A549 (cell line): ENCODE measurements at regions not wholly inside any gene's neighbourhood (a gene's known extent, or its start where the extent isn't known, plus 50 kb on each side); places are given as distances from the start of the nearest gene placed in this dataset.

Experiments
- ATAC-seq, 2 experiments: fragments of 200-7000 bp in 1 of 2; fragments of >200 bp in 1 of 2; cut with Nextera tagmentation in 1 of 2; cut with Tn5 transposase in 1 of 2; 3 replicates each; pipeline versions ENCODE4 v1.8.0 to v1.9.1; 2018 to 2020; ENCODE audit warnings: mild to moderate bottlenecking in 1 of 2, moderate library complexity in 1 of 2
- CTCF ChIA-PET: fragments of 300-600 bp; sonication (Branson Sonifier 250); formaldehyde crosslinking; extraction: SDS; loops from one replicate; lab custom pipeline; 2021; ENCODE audit warnings: antibody characterized with exemption, inconsistent platforms; lab: Yijun Ruan, JAX
- POLR2A ChIA-PET: fragments of 350-600 bp; formaldehyde crosslinking; extraction: SDS; loops from one replicate; lab custom pipeline; 2021; ENCODE audit warnings: antibody characterized with exemption, inconsistent platforms; lab: Yijun Ruan, JAX
- DNase-seq, 2 experiments: peaks; one replicate each; pipeline versions ENCODE4 v3.0.0 to v3.0.0-alpha.2; 2011 to 2016; ENCODE audit warnings: low read depth in 1 of 2, low spot score in 1 of 2
- FAIRE-seq: peaks from 2 replicates; lab custom pipeline; 2011; peaks lifted over from hg19 to GRCh38; lab: Jason Lieb, UNC
- H3K27ac ChIP-seq, 2 experiments: fragments of >200 bp; sonication (Bioruptor Twin); formaldehyde crosslinking; 3 replicates each; pipeline ENCODE4 v1.5.1; 2016 to 2017
- H3K4me1 ChIP-seq: fragments of >200 bp; sonication (Bioruptor Twin); formaldehyde crosslinking; 3 replicates; pipeline ENCODE4 v1.6.1; 2016
- H3K4me2 ChIP-seq: fragments of >200 bp; sonication (Bioruptor Twin); formaldehyde crosslinking; 3 replicates; pipeline ENCODE4 v1.6.1; 2016
- H3K4me3 ChIP-seq: fragments of >200 bp; sonication (Bioruptor Twin); formaldehyde crosslinking; 3 replicates; pipeline ENCODE4 v1.5.1; 2016
- H3K9me3 ChIP-seq: fragments of >200 bp; sonication (Bioruptor Twin); formaldehyde crosslinking; 3 replicates; pipeline ENCODE4 v1.6.1; 2016
- BHLHE40 ChIP-seq: IDR thresholded peaks from 2 replicates; pipeline ENCODE4 v1.6.1; 2012; ENCODE audit warnings: low read depth, low read length, inconsistent platforms
- EHF ChIP-seq: fragments of 250-450 bp; sonication (Bioruptor Pico); IDR thresholded peaks from 2 replicates; pipeline ENCODE4 v1.5.0; 2020; ENCODE audit warnings: mild to moderate bottlenecking
- EP300 ChIP-seq, 2 experiments: fragments of >200 bp; sonication (Bioruptor Twin); formaldehyde crosslinking; IDR thresholded peaks; 2 replicates in 1 of 2; 3 replicates in 1 of 2; pipeline ENCODE4 v1.6.1; 2016 to 2017
- FOSB ChIP-seq: fragments of 250-450 bp; sonication (Bioruptor Pico); IDR thresholded peaks from 2 replicates; pipeline ENCODE4 v1.5.0; 2020; ENCODE audit warnings: mild to moderate bottlenecking, moderate library complexity
- FOSL2 ChIP-seq, 2 experiments: fragments of 450-650 bp in 1 of 2; fragments of >200 bp in 1 of 2; sonication (Bioruptor Twin) in 1 of 2; formaldehyde crosslinking; IDR thresholded peaks; 2 replicates each; pipeline versions ENCODE4 v1.5.0 to v1.6.1; 2016 to 2020; ENCODE audit warnings: mild to moderate bottlenecking in 1 of 2, moderate library complexity in 1 of 2
- FOXS1 ChIP-seq: fragments of 250-450 bp; sonication (Bioruptor Pico); IDR thresholded peaks from 2 replicates; pipeline ENCODE4 v1.5.0; 2020; ENCODE audit warnings: mild to moderate bottlenecking, moderate library complexity
- HDAC2 ChIP-seq: fragments of 200-600 bp; sonication (generic); IDR thresholded peaks from 2 replicates; pipeline ENCODE4 v1.6.1; 2016
- HEYL ChIP-seq: fragments of 250-450 bp; sonication (Bioruptor Pico); IDR thresholded peaks from 2 replicates; pipeline ENCODE4 v1.8.0; 2021; ENCODE audit warnings: mild to moderate bottlenecking, moderate library complexity
- HOXB5 ChIP-seq: fragments of 250-450 bp; sonication (Bioruptor Pico); IDR thresholded peaks from 2 replicates; pipeline ENCODE4 v1.5.0; 2020; ENCODE audit warnings: mild to moderate bottlenecking, moderate library complexity
- KDM1A ChIP-seq: fragments of 200-600 bp; sonication (generic); IDR thresholded peaks from 2 replicates; pipeline ENCODE4 v1.6.1; 2016; ENCODE audit warnings: low read depth, mild to moderate bottlenecking
- MAZ ChIP-seq: fragments of 150-350 bp; IDR thresholded peaks from 2 replicates; pipeline ENCODE4 v1.6.1; 2014; ENCODE audit warnings: antibody characterized with exemption, low read depth, low read length, borderline replicate concordance
- MYC ChIP-seq: IDR thresholded peaks from 2 replicates; pipeline ENCODE4 v1.6.1; 2012; ENCODE audit warnings: mild to moderate bottlenecking, inconsistent platforms, low read length, improper control_type of control experiment, borderline replicate concordance
- NPAS2 ChIP-seq: fragments of 250-450 bp; sonication (Bioruptor Pico); IDR thresholded peaks from 2 replicates; pipeline ENCODE4 v1.8.0; 2022; ENCODE audit warnings: mild to moderate bottlenecking, moderate library complexity, borderline replicate concordance
- NR3C1 ChIP-seq: fragments of >200 bp; sonication (Bioruptor Twin); formaldehyde crosslinking; IDR thresholded peaks from 3 replicates; pipeline ENCODE4 v1.6.1; 2017
- PHF8 ChIP-seq: fragments of 200-600 bp; sonication (generic); IDR thresholded peaks from 2 replicates; pipeline ENCODE4 v1.6.1; 2016; ENCODE audit warnings: low read depth, mild to moderate bottlenecking, antibody characterized with exemption, moderate library complexity, borderline replicate concordance
- RAD21 ChIP-seq, 2 experiments: fragments of >200 bp in 1 of 2; sonication (Bioruptor Twin) in 1 of 2; formaldehyde crosslinking in 1 of 2; IDR thresholded peaks in 1 of 2; conservative IDR thresholded peaks in 1 of 2; 2 replicates in 1 of 2; 3 replicates in 1 of 2; pipeline ENCODE4 v1.6.1; 2012 to 2018; ENCODE audit warnings: inconsistent platforms in 1 of 2
- RARB ChIP-seq: fragments of 250-450 bp; sonication (Bioruptor Pico); IDR thresholded peaks from 2 replicates; pipeline ENCODE4 v1.8.0; 2021; ENCODE audit warnings: mild to moderate bottlenecking, moderate library complexity
- RCOR1 ChIP-seq: fragments of 150-350 bp; IDR thresholded peaks from 2 replicates; pipeline ENCODE4 v1.6.1; 2014; ENCODE audit warnings: antibody characterized with exemption, low read length, low read depth
- RFX5 ChIP-seq: fragments of 450-650 bp; IDR thresholded peaks from 2 replicates; pipeline ENCODE4 v1.7.1; 2014; ENCODE audit warnings: antibody characterized with exemption, mild to moderate bottlenecking, moderate library complexity
- RNF2 ChIP-seq: fragments of 200-600 bp; sonication (generic); IDR thresholded peaks from 2 replicates; pipeline ENCODE4 v1.6.1; 2016; ENCODE audit warnings: low read depth, mild to moderate bottlenecking, antibody characterized with exemption, moderate library complexity, borderline replicate concordance
- TFCP2L1 ChIP-seq: fragments of 250-450 bp; sonication (Bioruptor Pico); IDR thresholded peaks from 2 replicates; pipeline ENCODE4 v1.5.0; 2021; ENCODE audit warnings: mild to moderate bottlenecking
- TP53 ChIP-seq: fragments of 250-450 bp; sonication (Bioruptor Pico); IDR thresholded peaks from 2 replicates; pipeline ENCODE4 v1.5.0; 2021; ENCODE audit warnings: mild to moderate bottlenecking, moderate library complexity
- ZC3H11A ChIP-seq: fragments of 450-650 bp; IDR thresholded peaks from 2 replicates; pipeline ENCODE4 v1.6.1; 2014; ENCODE audit warnings: antibody characterized with exemption, mild to moderate bottlenecking
- WGBS: methylation state at CpG from one replicate; pipeline ENCODE4 v1.1.6; 2017; ENCODE audit errors: missing lambda C conversion rate; 5-methylcytosine and 5-hydroxymethylcytosine counted together
- TF ChIP-seq, protein P1 (sequence below): fragments of >200 bp; sonication (Bioruptor Twin); formaldehyde crosslinking; IDR thresholded peaks from 2 replicates; pipeline ENCODE4 v1.6.1; 2016
- TF ChIP-seq, protein P2 (sequence below): IDR thresholded peaks from 2 replicates; pipeline ENCODE4 v1.6.1; 2012; ENCODE audit warnings: low read depth, borderline replicate concordance
- TF ChIP-seq, protein P3 (sequence below): fragments of 150-350 bp; IDR thresholded peaks from 2 replicates; pipeline ENCODE4 v1.6.1; 2014; ENCODE audit warnings: low read depth, mild to moderate bottlenecking, low read length
- TF ChIP-seq, protein P4 (sequence below): IDR thresholded peaks from 2 replicates; pipeline ENCODE4 v1.6.1; 2012
- TF ChIP-seq, protein P5 (sequence below): fragments of >200 bp; sonication (Bioruptor Twin); formaldehyde crosslinking; IDR thresholded peaks from 3 replicates; pipeline ENCODE4 v1.5.1; 2016
- TF ChIP-seq, protein P6 (sequence below): fragments of 200-600 bp; sonication (generic); IDR thresholded peaks from 2 replicates; pipeline ENCODE4 v1.6.1; 2016; ENCODE audit warnings: antibody characterized with exemption, mild to moderate bottlenecking, moderate library complexity

DNA sequence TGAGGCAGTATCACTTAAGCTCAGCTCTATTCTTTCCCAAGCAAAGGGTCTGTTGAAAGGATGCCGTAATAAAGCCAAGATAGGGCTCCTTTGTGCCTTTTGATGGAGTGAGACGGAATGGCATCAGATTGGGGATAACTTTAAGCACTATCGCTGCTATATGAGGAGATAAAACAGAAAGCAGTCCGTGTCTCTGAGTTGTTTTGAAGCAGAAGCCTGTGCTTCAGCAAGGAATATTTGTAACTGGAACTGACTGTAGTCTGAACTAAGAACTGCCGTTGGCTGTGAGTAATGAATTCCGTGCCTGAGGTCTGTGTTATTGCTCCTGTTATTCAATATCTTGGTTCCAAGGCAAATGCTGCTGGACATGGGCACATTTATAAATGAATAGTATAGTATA is 297.4 kb downstream of the ANKRD50 start:
- no peak for ATAC-seq
- FAIRE-seq = no peak
- CTCF ChIA-PET = no interaction called here
- TF ChIP-seq, protein P1, sequence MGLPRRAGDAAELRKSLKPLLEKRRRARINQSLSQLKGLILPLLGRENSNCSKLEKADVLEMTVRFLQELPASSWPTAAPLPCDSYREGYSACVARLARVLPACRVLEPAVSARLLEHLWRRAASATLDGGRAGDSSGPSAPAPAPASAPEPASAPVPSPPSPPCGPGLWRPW = no peak
- TF ChIP-seq, protein P2, sequence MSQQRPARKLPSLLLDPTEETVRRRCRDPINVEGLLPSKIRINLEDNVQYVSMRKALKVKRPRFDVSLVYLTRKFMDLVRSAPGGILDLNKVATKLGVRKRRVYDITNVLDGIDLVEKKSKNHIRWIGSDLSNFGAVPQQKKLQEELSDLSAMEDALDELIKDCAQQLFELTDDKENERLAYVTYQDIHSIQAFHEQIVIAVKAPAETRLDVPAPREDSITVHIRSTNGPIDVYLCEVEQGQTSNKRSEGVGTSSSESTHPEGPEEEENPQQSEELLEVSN = no peak
- TF ChIP-seq RAD21 (conservative IDR thresholded peaks at IDR 0.05 in 1 of 2, IDR thresholded peaks at IDR 0.05 in 1 of 2) (no peak), PHF8 (no peak), FOXS1 (CRISPR knock-in tag) (no peak), KDM1A (no peak), ZC3H11A (no peak), MYC (no peak), RNF2 (no peak), NR3C1 (no peak), FOSL2 (IDR thresholded peaks at IDR 0.05) (no peak), FOSL2 (CRISPR knock-in tag; IDR thresholded peaks at IDR 0.05) (no peak), RFX5 (no peak), HDAC2 (no peak), HOXB5 (CRISPR knock-in tag) (no peak)
- TF ChIP-seq, protein P3, sequence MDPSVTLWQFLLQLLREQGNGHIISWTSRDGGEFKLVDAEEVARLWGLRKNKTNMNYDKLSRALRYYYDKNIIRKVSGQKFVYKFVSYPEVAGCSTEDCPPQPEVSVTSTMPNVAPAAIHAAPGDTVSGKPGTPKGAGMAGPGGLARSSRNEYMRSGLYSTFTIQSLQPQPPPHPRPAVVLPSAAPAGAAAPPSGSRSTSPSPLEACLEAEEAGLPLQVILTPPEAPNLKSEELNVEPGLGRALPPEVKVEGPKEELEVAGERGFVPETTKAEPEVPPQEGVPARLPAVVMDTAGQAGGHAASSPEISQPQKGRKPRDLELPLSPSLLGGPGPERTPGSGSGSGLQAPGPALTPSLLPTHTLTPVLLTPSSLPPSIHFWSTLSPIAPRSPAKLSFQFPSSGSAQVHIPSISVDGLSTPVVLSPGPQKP = no peak
- TF ChIP-seq, protein P4, sequence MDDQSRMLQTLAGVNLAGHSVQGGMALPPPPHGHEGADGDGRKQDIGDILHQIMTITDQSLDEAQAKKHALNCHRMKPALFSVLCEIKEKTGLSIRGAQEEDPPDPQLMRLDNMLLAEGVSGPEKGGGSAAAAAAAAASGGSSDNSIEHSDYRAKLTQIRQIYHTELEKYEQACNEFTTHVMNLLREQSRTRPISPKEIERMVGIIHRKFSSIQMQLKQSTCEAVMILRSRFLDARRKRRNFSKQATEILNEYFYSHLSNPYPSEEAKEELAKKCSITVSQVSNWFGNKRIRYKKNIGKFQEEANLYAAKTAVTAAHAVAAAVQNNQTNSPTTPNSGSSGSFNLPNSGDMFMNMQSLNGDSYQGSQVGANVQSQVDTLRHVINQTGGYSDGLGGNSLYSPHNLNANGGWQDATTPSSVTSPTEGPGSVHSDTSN = no peak
- TF ChIP-seq, protein P5, sequence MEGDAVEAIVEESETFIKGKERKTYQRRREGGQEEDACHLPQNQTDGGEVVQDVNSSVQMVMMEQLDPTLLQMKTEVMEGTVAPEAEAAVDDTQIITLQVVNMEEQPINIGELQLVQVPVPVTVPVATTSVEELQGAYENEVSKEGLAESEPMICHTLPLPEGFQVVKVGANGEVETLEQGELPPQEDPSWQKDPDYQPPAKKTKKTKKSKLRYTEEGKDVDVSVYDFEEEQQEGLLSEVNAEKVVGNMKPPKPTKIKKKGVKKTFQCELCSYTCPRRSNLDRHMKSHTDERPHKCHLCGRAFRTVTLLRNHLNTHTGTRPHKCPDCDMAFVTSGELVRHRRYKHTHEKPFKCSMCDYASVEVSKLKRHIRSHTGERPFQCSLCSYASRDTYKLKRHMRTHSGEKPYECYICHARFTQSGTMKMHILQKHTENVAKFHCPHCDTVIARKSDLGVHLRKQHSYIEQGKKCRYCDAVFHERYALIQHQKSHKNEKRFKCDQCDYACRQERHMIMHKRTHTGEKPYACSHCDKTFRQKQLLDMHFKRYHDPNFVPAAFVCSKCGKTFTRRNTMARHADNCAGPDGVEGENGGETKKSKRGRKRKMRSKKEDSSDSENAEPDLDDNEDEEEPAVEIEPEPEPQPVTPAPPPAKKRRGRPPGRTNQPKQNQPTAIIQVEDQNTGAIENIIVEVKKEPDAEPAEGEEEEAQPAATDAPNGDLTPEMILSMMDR = no peak
- TF ChIP-seq, all 56 proteins: peak for 0
- H3K9me3 ChIP-seq = no peaks in the 10 kb centered on the region
- no peak overlapping the region for H3K27ac ChIP-seq
- no peak overlapping the region for H3K4me2 ChIP-seq
- no peak for DNase-seq
- POLR2A ChIA-PET = no interaction called here
- peaks cover 9% of the 10 kb centered on the region for H3K4me1 ChIP-seq
- 76% methylated on average over 6 of the region's 6 CpGs for WGBS
- no peak overlapping the region for H3K4me3 ChIP-seq

DNA sequence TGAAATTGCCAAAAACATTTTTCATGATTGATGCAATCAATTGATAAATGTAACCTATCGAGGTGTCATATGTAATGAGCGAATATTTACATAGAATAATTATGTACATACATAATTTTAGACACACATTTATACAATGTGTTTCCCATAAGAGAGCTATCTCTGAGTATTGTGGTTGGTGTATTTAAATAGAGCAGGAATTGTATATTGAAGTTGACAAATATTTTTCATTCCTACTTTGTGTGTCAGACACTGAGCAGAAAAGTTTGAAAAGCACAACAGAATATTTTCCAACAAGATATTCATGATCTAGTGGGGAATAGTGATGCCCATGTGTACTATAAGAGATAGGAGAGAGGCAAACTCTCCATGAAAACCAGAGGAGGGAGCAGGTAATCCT is 295.2 kb downstream of the ANKRD50 start:
- CTCF ChIA-PET = interaction anchor here (0.9 kb wide), 1 partner anchor 10 kb away, joined by 3 read pairs; no protein-coding TSS in a partner anchor
- Histone ChIP-seq H3K4me1 (peaks cover 4% of the 10 kb centered on the region; the same call in 1 of the 3 replicates), H3K4me2 (no peak overlapping the region), H3K9me3 (no peaks in the 10 kb centered on the region), H3K27ac (no peak overlapping the region), H3K4me3 (no peak overlapping the region)
- TF ChIP-seq FOSB (CRISPR knock-in tag) (no peak), EHF (CRISPR knock-in tag) (no peak), TP53 (no peak), NPAS2 (no peak), HEYL (CRISPR knock-in tag) (no peak), ZC3H11A (no peak), EP300 (IDR thresholded peaks at IDR 0.05) (no peak), RCOR1 (no peak), RARB (no peak), FOXS1 (CRISPR knock-in tag) (no peak), TFCP2L1 (CRISPR knock-in tag) (no peak), MAZ (no peak), BHLHE40 (no peak)
- TF ChIP-seq, protein P6, sequence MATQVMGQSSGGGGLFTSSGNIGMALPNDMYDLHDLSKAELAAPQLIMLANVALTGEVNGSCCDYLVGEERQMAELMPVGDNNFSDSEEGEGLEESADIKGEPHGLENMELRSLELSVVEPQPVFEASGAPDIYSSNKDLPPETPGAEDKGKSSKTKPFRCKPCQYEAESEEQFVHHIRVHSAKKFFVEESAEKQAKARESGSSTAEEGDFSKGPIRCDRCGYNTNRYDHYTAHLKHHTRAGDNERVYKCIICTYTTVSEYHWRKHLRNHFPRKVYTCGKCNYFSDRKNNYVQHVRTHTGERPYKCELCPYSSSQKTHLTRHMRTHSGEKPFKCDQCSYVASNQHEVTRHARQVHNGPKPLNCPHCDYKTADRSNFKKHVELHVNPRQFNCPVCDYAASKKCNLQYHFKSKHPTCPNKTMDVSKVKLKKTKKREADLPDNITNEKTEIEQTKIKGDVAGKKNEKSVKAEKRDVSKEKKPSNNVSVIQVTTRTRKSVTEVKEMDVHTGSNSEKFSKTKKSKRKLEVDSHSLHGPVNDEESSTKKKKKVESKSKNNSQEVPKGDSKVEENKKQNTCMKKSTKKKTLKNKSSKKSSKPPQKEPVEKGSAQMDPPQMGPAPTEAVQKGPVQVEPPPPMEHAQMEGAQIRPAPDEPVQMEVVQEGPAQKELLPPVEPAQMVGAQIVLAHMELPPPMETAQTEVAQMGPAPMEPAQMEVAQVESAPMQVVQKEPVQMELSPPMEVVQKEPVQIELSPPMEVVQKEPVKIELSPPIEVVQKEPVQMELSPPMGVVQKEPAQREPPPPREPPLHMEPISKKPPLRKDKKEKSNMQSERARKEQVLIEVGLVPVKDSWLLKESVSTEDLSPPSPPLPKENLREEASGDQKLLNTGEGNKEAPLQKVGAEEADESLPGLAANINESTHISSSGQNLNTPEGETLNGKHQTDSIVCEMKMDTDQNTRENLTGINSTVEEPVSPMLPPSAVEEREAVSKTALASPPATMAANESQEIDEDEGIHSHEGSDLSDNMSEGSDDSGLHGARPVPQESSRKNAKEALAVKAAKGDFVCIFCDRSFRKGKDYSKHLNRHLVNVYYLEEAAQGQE = no peak
- FAIRE-seq = no peak
- POLR2A ChIA-PET = no interaction called here
- WGBS = 34% methylated on average over 2 of the region's 2 CpGs
- no peak for DNase-seq
- ATAC-seq = no peak
